ENCODE measurements at regions not wholly inside any gene's neighbourhood (a gene's known extent, or its start where the extent isn't known, plus 50 kb on each side); places are given as distances from the start of the nearest gene placed in this dataset.
A peak's percentile ranks its signal among the peaks of the same experiment; 100 is the strongest.

GRCh38 chr16:49112754-49113153 is 168.9 kb downstream of the CBLN1 start:
- DNase-seq (ENCODE audit: extremely low spot score): no peak
- H3K9me3 ChIP-seq: no peaks in the 10 kb centered on the region
- intact Hi-C loops (cut with DNase I): no loop called here
- no peak overlapping the region for H3K4me3 ChIP-seq
- 52% methylated on average over 5 of the region's 5 CpGs for WGBS
- H3K36me3 ChIP-seq: no peaks in the 10 kb centered on the region
- no peak overlapping the region for H3K27ac ChIP-seq (replicated peaks in 1 of 4)
- no peak for TF ChIP-seq EP300 (IDR thresholded peaks at IDR 0.05)
- peak in 1 of 2 donors; percentile 23 for TF ChIP-seq POLR2AphosphoS5 (IDR thresholded peaks at IDR 0.05)
- H3K27me3 ChIP-seq: peaks cover 0 to 14% (median 0%) of the 10 kb centered on the region in 4 donors
- H3K4me1 ChIP-seq: peaks cover 0 to 15% (median 0%) of the 10 kb centered on the region in 4 donors

DNA sequence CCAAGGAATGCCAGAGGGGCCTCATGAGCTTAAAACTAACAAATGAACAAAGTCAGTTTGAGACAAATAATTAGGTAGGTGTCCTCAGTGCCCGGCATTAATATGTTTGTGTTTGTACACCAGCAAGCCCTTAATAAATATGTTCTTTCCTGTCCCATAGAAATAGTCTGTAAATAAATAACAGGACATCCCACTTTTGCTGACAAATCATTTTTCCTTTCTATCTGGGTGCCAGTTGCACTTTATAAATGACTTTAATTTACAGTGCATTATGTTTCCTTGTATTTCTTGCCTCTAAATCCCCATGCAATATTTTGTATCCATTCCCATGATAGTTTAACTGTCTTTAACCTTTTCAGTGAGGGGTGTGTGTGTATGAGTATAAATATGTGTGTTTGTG is 170.3 kb downstream of the CBLN1 start:
- 78% methylated on average over 1 of the region's 1 CpG for WGBS
- Histone ChIP-seq H3K9me3 (no peaks in the 10 kb centered on the region), H3K27ac (replicated peaks in 1 of 4) (no peak overlapping the region), H3K36me3 (no peaks in the 10 kb centered on the region), H3K4me3 (no peak overlapping the region), H3K4me1 (peaks cover 0 to 15% (median 0%) of the 10 kb centered on the region in 4 donors), H3K27me3 (peaks cover 0 to 14% (median 0%) of the 10 kb centered on the region in 4 donors)
- intact Hi-C loops (cut with DNase I): no loop called here
- DNase-seq (ENCODE audit: extremely low spot score): no peak
- TF ChIP-seq POLR2A (IDR thresholded peaks at IDR 0.05; ENCODE audit: low read depth): no peak
- no peak for TF ChIP-seq EP300 (IDR thresholded peaks at IDR 0.05)
- TF ChIP-seq, protein P1, sequence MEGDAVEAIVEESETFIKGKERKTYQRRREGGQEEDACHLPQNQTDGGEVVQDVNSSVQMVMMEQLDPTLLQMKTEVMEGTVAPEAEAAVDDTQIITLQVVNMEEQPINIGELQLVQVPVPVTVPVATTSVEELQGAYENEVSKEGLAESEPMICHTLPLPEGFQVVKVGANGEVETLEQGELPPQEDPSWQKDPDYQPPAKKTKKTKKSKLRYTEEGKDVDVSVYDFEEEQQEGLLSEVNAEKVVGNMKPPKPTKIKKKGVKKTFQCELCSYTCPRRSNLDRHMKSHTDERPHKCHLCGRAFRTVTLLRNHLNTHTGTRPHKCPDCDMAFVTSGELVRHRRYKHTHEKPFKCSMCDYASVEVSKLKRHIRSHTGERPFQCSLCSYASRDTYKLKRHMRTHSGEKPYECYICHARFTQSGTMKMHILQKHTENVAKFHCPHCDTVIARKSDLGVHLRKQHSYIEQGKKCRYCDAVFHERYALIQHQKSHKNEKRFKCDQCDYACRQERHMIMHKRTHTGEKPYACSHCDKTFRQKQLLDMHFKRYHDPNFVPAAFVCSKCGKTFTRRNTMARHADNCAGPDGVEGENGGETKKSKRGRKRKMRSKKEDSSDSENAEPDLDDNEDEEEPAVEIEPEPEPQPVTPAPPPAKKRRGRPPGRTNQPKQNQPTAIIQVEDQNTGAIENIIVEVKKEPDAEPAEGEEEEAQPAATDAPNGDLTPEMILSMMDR (IDR thresholded peaks at IDR 0.05): no peak
- no peak for TF ChIP-seq POLR2AphosphoS5 (IDR thresholded peaks at IDR 0.05)

GRCh38 chr16:49108611-49109010 is 173.0 kb downstream of the CBLN1 start:
- intact Hi-C loops (cut with DNase I): no loop called here
- WGBS: 84% methylated on average over 3 of the region's 3 CpGs

DNA sequence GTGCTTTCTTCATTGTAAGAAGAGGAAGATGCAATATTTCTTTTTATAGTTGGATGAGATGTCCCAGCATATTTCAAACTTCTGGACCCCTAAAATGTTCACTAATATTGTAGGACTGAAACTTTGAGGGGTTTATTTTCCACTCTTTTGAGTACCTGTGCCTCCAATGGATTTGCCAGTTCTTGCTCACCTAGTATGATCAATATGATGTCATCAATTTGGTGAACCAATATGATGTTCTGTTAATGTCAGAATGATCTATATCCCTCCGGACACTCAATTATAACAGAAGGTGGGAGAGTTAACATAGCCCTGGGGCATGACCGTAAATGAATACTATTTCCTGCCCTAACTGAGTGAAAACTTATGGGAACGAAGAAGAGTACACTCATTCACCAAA is 178.3 kb downstream of the CBLN1 start:
- TF ChIP-seq POLR2AphosphoS5 (IDR thresholded peaks at IDR 0.05) (no peak), POLR2A (IDR thresholded peaks at IDR 0.05; ENCODE audit: low read depth) (no peak), EP300 (IDR thresholded peaks at IDR 0.05) (no peak)
- TF ChIP-seq, protein P1 (IDR thresholded peaks at IDR 0.05): no peak
- intact Hi-C loops (cut with DNase I): no loop called here
- H3K4me3 ChIP-seq: no peak overlapping the region
- no peak overlapping the region for H3K27ac ChIP-seq (replicated peaks in 1 of 4)
- no peaks in the 10 kb centered on the region for H3K36me3 ChIP-seq
- H3K9me3 ChIP-seq: no peaks in the 10 kb centered on the region
- no peaks in the 10 kb centered on the region for H3K27me3 ChIP-seq
- 86% methylated on average over 3 of the region's 3 CpGs for WGBS
- H3K4me1 ChIP-seq: no peaks in the 10 kb centered on the region
- no peak for DNase-seq (ENCODE audit: extremely low spot score)

More at GRCh38 chr16:49108611-49109010, 173.0 kb downstream of the CBLN1 start:
- H3K4me3 ChIP-seq: no peak overlapping the region
- no peak overlapping the region for H3K27ac ChIP-seq (replicated peaks in 1 of 4)
- TF ChIP-seq POLR2A (IDR thresholded peaks at IDR 0.05; ENCODE audit: low read depth) (no peak), POLR2AphosphoS5 (IDR thresholded peaks at IDR 0.05) (no peak), EP300 (IDR thresholded peaks at IDR 0.05) (no peak)
- TF ChIP-seq, protein P1 (IDR thresholded peaks at IDR 0.05): no peak
- no peaks in the 10 kb centered on the region for H3K9me3 ChIP-seq
- H3K27me3 ChIP-seq: peaks cover 0 to 9% (median 0%) of the 10 kb centered on the region in 4 donors
- no peak for DNase-seq (ENCODE audit: extremely low spot score)
- peaks cover 0 to 15% (median 0%) of the 10 kb centered on the region in 4 donors for H3K4me1 ChIP-seq
- no peaks in the 10 kb centered on the region for H3K36me3 ChIP-seq

DNA sequence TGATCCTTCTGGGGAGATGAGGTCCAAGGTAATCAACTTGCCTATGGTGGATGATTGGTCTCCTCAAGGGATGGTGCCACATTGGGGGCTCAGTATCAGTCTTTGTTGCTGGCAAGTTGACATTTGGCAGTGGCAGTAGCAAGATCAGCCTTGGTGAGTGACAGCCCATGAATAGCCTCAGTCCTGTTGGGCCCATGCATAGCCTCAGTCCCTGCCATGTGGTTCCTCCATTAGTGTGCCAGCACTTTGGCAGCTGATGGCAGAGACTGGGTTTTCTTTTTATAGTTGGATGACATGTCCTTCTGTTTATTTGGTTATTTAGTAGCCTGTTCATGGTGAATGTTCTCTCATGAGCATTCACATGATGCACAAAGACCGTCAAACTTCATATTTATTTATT is 179.6 kb downstream of the CBLN1 start:
- intact Hi-C loops (cut with DNase I): no loop called here
- 61% methylated on average over 1 of the region's 1 CpG for WGBS
- no peaks in the 10 kb centered on the region for H3K27me3 ChIP-seq

More for the DNA sequence above, 179.6 kb downstream of the CBLN1 start:
- no peak for DNase-seq (ENCODE audit: extremely low spot score)
- Histone ChIP-seq H3K4me1 (peaks cover 0 to 5% (median 0%) of the 10 kb centered on the region in 4 donors), H3K4me3 (no peak overlapping the region), H3K36me3 (no peaks in the 10 kb centered on the region), H3K9me3 (no peaks in the 10 kb centered on the region), H3K27ac (replicated peaks in 1 of 4) (no peak overlapping the region)
- no peak for TF ChIP-seq POLR2A (IDR thresholded peaks at IDR 0.05; ENCODE audit: low read depth)
- no peak for TF ChIP-seq EP300 (IDR thresholded peaks at IDR 0.05)
- no peak for TF ChIP-seq POLR2AphosphoS5 (IDR thresholded peaks at IDR 0.05)
- TF ChIP-seq, protein P1 (IDR thresholded peaks at IDR 0.05): no peak
